ENCODE measurements at regions not wholly inside any gene's neighbourhood (a gene's known extent, or its start where the extent isn't known, plus 50 kb on each side); places are given as distances from the start of the nearest gene placed in this dataset.
A peak's percentile ranks its signal among the peaks of the same experiment; 100 is the strongest.

GRCh38 chr5:88144219-88145001, 124.2 kb downstream of the TMEM161B start:
- DNase-seq: no peak

GRCh38 chr5:88143693-88144218, 124.9 kb downstream of the TMEM161B start:
- no peak for DNase-seq

GRCh38 chr5:88142886-88143692, 125.6 kb downstream of the TMEM161B start:
- DNase-seq: no peak

- DNase-seq: no peak
These were observed 126.1 kb downstream of the TMEM161B start for GRCh38 chr5:88142636-88142885.

DNA sequence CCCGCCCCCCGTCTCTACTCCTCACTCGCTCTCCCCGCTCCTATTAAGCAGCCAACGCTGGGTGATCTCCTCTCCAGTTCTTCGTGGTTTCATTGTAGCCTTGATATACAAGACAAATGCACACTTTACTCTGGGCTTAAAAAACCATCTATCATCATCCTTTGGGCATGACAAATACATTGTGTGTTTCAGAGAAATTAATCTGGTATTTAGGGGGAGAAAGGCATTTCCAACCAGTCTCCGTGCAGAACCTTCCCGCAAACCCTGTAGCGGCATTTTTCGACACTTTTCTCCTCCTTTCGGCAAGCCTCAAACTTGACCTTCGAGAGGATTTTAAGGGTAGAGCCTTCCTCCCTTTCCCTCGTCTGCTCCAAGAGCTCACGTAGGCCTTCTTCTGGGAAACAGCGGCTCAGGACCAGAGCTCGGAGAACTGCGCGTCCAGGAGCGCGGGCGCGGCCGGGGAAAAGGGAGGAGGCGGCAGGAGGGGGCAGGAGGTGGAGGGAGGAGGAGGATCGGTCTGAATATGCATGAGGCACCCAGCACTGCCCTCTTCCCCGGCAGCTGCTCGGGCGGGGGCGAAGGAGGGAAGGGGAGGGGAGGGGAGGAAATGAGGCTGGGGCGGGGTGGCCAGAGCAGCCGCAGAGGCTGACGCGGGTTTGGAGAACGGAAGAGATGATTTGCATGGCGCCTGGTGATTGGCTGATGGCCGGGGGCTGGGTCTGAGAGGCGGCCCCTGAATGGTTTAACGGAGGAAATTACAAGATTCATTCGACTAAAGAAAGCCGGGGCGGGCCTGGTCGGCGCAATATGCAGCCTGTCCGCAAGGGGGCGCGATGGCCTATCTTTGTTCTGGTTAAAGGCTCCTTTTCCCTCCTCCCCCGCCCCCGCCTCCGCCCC, 127.5 kb downstream of the TMEM161B start:
- peak; percentile 97 for DNase-seq

- DNase-seq: peak; percentile 9
These were observed 128.2 kb downstream of the TMEM161B start for GRCh38 chr5:88140396-88140855.

DNA sequence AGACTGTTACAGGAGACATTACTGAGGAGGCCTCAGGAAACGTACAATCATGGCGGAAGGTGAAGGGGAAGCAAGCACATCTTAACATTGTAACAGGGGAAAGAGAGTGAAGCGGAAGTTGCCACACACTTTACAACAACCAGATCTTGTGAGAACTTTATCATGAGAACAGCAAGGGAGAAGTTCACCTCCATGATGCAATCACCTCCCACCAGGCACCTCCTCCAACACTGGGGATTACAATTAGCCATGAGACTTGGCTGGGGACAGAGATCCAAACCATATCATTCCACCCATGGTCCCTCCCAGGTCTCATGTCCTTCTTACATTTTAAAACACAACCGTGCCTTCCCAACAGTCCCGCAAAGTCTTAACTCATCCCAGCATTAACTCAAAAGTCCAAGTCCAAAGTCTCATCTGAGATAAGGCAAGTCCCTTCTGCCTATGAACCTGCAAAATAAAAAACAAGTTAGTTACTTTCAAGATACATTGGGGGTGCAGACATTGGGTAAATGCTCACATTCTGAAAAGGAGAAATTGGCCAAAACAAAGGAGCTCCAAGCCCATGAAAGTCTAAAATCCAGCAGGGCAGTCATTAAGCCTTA, 138.3 kb downstream of the TMEM161B start:
- DNase-seq: no peak

GRCh38 chr5:88128813-88129212, 139.8 kb downstream of the TMEM161B start:
- DNase-seq: no peak

DNA sequence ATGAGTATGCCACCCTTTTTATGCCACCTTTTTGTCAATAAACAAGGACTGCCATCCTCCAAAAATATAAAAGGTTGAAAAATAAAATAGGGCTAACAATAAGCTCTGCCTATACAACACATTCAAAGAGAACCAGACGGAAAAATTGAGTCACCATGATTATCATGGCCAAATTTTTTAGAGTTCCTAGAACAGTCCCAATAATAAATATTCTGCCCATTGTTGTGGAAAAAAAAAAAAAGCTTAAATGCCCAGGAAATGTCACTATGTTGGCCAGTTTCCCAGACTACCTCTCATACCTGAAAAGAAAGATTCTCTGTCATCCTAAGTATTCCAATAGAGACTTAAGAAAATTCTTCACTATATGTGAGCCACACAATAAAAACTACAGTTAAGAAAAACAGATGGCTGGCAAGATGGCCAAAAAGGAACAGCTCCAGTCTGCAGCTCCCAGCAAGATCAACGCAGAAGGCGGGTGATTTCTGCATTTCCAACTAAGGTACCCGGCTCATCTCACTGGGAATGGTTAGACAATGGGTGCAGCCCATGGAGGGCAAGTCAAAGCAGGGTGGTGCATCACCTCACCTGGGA, 149.0 kb downstream of the TMEM161B start:
- no peak for DNase-seq

DNA sequence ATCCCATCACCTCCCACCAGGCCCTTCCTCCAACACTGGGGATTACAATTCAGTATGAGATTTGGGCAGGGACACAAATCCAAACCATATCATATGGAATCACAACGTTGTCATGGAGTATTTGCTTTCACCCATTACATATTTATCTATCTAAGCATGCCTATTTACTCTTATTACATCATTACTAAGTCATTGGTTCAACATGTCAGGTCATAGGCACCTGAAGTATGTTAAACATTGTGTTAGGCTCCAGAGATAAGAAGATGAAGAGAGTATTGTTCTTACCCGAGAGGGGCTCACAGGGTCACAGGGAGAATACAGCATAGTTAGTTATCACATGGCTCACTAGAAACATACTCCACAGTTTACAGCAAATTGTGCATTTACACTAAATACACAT, 150.5 kb downstream of the TMEM161B start:
- no peak for DNase-seq

- no peak for DNase-seq
These were observed 151.1 kb downstream of the TMEM161B start for GRCh38 chr5:88117546-88117945.

DNA sequence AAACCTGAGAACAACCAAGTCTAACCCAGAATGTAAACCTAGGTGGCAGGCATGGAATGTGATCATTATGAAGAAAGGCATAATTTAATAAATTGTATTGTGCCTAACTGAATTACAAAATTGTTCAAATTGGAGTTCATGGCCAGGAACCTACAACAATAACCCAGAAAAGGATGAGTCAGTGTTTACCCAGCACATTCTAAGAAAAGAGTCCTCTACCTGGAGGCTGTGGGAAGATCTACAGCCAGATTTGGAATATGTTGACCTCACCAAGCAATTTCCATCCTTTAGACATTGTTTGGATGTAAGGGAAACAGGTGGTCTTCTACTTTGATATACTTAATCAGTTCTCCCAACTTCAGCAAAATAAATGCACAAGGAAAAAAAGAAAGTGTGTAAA, 152.2 kb downstream of the TMEM161B start:
- DNase-seq: no peak

DNA sequence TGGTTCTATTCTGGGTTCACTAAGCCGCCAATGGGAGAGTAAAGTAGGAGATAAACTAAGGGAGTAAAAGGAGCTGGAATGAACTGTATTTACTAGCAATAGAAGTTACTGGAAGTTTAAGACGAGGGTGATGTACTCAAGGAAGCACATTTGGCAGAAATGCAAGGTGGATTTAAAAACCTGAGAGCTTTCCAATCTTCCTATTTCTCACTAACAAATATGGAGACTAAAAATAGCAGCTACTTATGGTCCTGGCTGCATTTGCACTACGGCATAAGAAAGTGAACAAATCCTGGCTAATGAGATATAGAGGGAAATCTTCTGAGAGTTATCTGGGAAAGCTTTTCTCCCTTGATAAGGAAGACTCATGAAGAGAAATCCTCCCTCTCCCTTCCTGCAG, 153.4 kb downstream of the TMEM161B start:
- no peak for DNase-seq

DNA sequence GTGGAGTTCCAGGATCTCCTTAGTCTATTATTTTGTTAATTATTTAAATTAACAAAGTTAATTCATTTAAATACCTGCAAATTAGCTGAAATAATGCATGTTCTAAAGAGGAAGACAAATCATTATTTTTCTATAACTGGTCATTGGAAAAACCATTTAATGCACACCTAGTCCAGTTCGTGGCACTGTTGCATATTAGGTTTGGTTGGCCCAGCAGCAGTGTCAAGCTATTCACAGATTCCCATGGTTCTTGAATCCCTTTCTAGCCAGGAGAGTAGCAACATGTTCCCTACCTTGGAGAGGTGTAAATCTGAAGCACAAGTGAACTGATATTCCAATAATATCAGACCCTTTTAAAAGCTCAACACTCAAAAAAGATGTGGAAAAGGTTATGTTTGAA, 155.2 kb downstream of the TMEM161B start:
- no peak for DNase-seq

GRCh38 chr5:88109818-88110217, 158.8 kb downstream of the TMEM161B start:
- no peak for DNase-seq

DNA sequence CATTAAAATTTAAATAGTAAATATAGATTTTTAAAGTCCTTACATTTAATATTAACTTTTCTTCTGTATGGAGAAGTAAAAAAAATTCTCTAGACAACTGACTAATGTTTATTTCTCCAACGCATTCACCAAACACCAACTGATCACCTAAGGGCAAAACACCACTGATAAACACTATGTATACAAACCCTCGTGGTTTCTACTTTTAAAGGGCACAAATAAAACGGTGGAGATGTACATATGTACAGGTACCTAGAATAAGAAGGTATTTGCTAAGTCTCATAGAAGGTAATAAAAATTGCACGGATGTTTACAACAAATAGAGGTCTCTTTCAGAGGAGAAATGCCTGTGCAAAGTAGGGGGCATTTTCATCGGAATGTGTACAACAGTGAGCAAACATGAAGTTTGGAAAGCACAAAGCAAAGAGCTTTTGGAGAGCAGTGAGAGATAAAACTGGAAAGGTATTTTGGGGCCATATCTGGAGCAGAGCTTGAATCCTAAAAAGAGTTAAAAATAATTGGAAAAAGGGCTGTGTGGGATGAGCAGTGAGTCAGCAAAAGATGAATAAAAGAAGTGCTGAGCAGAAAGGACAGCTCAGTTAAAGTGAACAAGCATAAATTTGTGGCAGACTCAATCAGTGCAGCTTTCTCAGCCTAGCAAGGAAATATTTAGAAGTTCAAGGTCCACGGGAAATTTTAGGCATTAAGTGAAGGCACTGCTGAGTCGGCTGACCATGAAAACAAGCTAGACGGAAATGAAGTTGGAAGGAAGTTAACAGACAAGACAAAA, 160.0 kb downstream of the TMEM161B start:
- no peak for DNase-seq

GRCh38 chr5:88094906-88095496, 173.6 kb downstream of the TMEM161B start:
- no peak for DNase-seq

DNA sequence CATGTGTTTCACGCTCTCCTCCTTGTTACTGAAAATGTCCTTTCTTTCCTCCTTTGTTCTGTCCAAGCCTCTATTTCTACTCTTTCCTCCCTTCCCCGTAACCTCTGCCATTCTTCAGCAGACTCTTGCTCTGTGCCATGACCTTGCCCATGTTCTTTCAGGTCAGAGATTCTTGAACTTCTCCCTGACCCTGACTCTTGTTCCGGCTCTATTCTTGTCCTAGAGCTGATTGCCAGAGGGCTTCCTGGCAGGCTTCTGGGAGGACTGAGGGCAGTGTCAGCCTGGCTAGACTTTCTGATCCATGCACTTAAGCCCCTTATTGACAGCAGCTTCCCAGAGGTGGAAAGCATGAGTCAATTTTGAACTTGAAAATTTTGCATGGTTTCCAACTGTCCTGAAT, 174.2 kb downstream of the TMEM161B start:
- DNase-seq: no peak

DNA sequence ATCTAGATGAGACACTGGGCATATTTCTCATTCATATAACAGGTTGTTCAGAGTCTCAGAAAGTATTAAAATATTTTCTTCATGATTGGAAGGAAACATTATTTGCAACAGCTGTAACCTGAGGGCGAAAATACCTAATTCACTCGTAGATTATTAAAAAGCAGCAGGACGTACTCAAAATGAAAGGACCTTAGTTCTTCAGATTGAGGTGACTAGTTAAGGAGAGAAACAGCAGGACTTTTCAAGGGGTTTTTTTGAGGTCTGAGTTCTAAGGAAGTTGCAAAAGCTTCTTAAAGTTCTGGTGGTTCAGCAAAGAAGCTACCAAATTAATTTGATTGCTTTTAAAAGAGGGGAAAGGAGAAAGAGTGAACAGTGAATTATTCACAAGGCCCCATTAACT, 174.9 kb downstream of the TMEM161B start:
- no peak for DNase-seq

DNA sequence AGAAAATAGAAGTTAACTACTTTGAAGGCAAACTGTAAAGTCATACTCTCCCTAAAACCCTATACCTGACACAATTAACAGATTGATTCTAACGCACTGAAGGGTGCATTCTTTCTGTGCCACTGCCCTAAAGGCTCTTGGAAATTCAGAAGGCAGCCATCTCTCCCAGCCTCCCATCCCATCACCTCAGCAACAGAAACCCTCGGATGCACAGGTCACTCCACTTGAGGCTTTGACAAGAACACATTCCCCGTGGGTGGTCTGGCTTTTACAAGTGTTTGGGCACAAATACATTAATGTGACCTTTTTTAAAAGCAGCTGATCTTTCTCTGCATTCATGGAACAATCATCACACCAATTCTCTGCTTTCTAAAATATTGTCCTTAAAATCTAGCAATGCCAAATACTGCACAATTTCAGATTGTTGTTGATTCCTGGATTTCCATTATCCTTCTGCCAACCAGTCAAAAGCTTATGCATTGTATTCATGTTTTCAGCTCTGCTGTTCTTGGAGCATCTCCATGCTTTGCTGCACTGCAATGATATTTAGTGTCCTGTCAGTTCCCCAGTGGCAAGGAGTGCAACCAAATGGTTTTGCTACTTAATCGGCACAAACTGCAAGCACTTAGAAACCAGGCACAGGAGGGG, 175.6 kb downstream of the TMEM161B start:
- DNase-seq: no peak

DNA sequence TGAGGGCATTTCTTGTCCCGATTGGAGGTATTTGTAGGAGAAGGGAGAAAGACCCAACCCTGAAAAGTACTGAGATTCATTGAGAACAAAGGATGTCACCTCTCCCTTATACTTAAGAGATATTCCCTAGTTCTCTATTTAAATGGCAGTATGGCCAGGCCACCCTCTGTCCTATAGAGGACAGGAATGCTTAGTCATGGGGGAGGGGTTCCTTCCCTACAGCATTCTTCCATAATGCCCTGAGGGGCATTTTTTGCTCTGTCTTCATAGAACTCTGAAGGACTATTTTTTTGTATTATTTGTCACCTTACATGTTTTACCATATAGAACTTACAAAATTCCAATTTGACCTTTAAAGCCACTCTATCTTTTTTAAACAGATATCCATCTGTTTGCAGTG, 176.3 kb downstream of the TMEM161B start:
- DNase-seq: no peak

Measured in RPMI8226 (cell line).